AG04449 (cell line): ENCODE measurements at regions not wholly inside any gene's neighbourhood (a gene's known extent, or its start where the extent isn't known, plus 50 kb on each side); places are given as distances from the start of the nearest gene placed in this dataset.
A peak's percentile ranks its signal among the peaks of the same experiment; 100 is the strongest.

Source experiments
- CTCF ChIA-PET: fragments of 350-600 bp; formaldehyde crosslinking; extraction: SDS; loops from one replicate; lab custom pipeline; 2021; ENCODE audit warnings: antibody characterized with exemption; lab: Yijun Ruan, JAX
- POLR2A ChIA-PET: fragments of 400-600, 350-600 bp; formaldehyde crosslinking; extraction: SDS; loops from one replicate; lab custom pipeline; 2020; ENCODE audit warnings: antibody characterized with exemption, inconsistent platforms; lab: Yijun Ruan, JAX
- DNase-seq: peaks from one replicate; pipeline ENCODE4 v3.0.0-alpha.2; 2010; ENCODE audit warnings: low read depth, low spot score
- H3K4me3 ChIP-seq: 2 replicates; pipeline ENCODE4 v1.5.1; 2011; ENCODE audit warnings: low read depth, mild to moderate bottlenecking, control low read depth, low read length
- TF ChIP-seq, protein P1 (sequence below): IDR thresholded peaks from one replicate; pipeline ENCODE4 v1.5.1; 2011; ENCODE audit warnings: mild to moderate bottlenecking, moderate library complexity, low read length, control low read depth, inconsistent platforms; ENCODE audit not compliant: insufficient read depth; ENCODE audit errors: missing control alignments

DNA sequence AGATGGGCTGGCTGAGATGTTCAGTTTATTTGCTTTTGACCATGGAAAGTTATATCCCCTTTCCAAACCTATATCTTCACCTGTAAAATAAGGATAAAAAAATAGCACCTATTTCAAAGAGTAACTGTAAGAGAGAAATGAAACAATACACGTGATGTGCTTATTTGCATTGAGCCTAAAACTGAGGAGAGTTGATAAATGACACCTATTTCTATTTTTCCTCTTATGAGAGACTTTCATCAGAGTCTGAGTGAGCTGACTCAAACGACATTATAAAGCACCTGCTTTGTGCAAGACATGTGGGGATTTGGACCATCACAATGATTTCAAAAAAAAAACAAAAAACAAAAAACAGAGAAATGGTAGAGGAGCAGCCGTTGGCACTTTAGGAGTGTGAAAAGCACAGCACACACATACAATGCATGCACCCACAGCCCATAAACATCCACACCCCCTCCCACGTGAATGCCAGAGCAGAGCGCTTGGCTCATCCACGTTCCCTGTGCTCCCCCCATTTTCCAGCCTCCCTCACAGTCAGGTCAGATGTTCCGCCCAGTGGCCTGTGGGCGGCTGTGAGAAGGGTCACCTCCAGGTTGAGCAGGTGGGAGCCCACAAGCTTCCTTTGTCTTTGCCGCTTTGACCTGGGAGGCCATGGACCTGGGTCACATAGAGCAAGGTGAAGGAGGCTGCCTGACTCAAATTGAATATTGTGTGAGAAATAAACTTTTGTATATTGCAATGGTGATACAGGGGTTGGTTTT, 253.2 kb upstream of the ZNF32 start:
- POLR2A ChIA-PET: no interaction called here
- TF ChIP-seq, protein P1, sequence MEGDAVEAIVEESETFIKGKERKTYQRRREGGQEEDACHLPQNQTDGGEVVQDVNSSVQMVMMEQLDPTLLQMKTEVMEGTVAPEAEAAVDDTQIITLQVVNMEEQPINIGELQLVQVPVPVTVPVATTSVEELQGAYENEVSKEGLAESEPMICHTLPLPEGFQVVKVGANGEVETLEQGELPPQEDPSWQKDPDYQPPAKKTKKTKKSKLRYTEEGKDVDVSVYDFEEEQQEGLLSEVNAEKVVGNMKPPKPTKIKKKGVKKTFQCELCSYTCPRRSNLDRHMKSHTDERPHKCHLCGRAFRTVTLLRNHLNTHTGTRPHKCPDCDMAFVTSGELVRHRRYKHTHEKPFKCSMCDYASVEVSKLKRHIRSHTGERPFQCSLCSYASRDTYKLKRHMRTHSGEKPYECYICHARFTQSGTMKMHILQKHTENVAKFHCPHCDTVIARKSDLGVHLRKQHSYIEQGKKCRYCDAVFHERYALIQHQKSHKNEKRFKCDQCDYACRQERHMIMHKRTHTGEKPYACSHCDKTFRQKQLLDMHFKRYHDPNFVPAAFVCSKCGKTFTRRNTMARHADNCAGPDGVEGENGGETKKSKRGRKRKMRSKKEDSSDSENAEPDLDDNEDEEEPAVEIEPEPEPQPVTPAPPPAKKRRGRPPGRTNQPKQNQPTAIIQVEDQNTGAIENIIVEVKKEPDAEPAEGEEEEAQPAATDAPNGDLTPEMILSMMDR: no peak
- no peak for DNase-seq
- no peak overlapping the region for H3K4me3 ChIP-seq
- CTCF ChIA-PET: interaction anchor here (1.2 to 2.4 kb wide), 5 partner anchors 8 to 216 kb away, joined by 3 to 13 read pairs (median 6); no protein-coding TSS in a partner anchor

GRCh38 chr10:43901302-43901701, 252.6 kb upstream of the ZNF32 start:
- CTCF ChIA-PET: interaction anchor here (0.9 to 2.4 kb wide), 6 partner anchors 9 to 216 kb away, joined by 3 to 13 read pairs (median 5); no protein-coding TSS in a partner anchor
- POLR2A ChIA-PET: no interaction called here
- DNase-seq: no peak

DNA sequence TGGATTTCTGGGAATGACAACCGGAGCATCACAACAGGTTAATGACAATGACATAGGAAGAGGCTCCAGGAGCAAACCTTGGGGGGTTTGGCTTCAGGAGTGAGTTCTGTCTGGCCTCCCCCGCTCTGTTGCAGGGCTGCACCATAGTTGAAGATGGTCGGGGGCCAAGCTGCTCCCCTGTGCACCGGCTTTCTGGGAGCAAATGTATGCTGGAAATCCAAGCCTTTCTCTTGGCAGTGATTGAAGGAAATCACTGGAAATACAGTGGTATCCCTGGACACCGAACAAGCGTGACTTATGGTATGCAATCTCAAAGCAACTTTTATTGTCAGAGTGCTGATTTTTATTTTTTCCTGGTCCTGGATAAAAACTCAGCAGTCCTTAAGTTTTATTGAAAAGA, 251.9 kb upstream of the ZNF32 start:
- DNase-seq: no peak
- ChIA-PET CTCF (interaction anchor here (0.9 to 2.4 kb wide), 7 partner anchors 9 to 228 kb away, joined by 3 to 13 read pairs (median 4); no protein-coding TSS in a partner anchor), POLR2A (no interaction called here)
- TF ChIP-seq, protein P1: no peak
- H3K4me3 ChIP-seq: no peak overlapping the region

More at GRCh38 chr10:43901302-43901701, 252.6 kb upstream of the ZNF32 start:
- H3K4me3 ChIP-seq: no peak overlapping the region
- TF ChIP-seq, protein P1: peak; percentile 19

DNA sequence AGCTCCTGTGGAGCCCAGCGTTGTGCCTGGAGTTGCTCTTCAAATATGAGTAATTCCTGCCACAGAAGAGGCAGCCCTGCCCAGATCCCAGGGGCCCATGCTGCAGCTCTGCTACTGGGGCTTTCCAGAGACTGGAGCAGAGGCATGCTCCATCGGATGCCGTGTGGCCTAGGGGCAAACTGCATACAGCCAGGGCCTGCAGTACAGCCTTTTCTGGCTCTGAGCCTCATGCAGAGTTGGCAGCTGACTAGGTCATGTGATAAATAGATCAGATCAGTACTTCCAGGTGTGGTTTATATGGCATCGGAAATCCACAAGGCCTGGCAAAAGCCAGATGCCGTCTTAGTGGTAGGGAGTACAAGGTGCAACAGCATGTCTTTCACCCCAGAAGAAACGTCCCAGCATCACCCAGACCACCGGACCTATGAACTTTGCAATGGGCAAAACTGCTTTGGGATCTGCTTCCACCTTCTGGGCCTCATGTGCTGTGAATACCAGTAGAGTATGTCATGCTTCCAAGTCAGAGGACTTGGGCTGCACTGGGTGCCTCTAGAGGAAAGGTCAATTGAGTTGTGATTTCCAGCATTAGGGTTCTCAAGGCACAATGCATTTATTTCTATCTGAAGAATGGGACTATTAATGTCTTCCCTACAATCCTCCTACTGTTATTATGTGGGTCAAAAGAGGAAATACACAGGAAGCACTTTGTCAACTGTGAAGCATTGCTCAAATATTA, 250.7 kb upstream of the ZNF32 start:
- DNase-seq: no peak
- TF ChIP-seq, protein P1: no peak
- H3K4me3 ChIP-seq: no peak overlapping the region
- ChIA-PET CTCF (no interaction called here), POLR2A (interaction anchor here (1.5 kb wide), 1 partner anchor 11 kb away, joined by 6 read pairs; no protein-coding TSS in a partner anchor)

DNA sequence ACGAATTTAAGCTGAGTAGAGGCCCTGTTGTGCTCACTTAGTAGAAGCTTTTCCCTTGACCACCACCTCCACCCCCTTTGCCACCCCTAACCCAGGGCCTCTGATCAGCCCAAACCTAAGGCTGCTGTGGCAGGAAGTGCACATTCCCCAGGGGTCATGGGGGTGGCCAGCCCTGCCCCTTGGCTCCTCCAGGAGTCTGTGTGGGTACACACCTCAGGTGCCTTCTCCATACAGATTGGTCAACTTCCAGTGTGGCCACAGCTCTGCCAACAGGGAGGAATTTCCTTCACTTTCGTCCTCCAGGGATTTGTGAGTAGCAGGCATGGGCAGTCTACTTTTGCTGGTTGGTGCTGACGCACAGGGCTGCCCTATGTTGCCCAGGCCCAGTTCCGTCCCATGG, 249.9 kb upstream of the ZNF32 start:
- TF ChIP-seq, protein P1: no peak
- ChIA-PET CTCF (interaction anchor here (2.0 kb wide), 1 partner anchor 209 kb away, joined by 8 read pairs; no protein-coding TSS in a partner anchor), POLR2A (interaction anchor here (1.5 kb wide), 1 partner anchor 11 kb away, joined by 6 read pairs; no protein-coding TSS in a partner anchor)
- no peak for DNase-seq
- no peak overlapping the region for H3K4me3 ChIP-seq

- DNase-seq: no peak
- CTCF ChIA-PET: interaction anchor here (0.5 to 2.0 kb wide), 2 partner anchors 13 to 208 kb away, joined by 3 to 8 read pairs; no protein-coding TSS in a partner anchor
- TF ChIP-seq, protein P1: no peak
- POLR2A ChIA-PET: no interaction called here
- no peak overlapping the region for H3K4me3 ChIP-seq
Observed at GRCh38 chr10:43897765-43898419, 249.2 kb upstream of the ZNF32 start.
